Activated T-cell treated with anti-CD3 and anti-CD28 coated beads, Interleukin-2, amount 50 U/mL, for 24 hours (primary cell): ENCODE measurements at regions not wholly inside any gene's neighbourhood (a gene's known extent, or its start where the extent isn't known, plus 50 kb on each side); places are given as distances from the start of the nearest gene placed in this dataset.
"Not testable (repeated sequence)": the region's sequence is repeated elsewhere in the genome, so short reads cannot be mapped to it uniquely, and the experiment has no call there.

Experiments
- DNase-seq: peaks from one replicate; pipeline ENCODE4 v3.0.0-alpha.2; 2020
- H3K27ac Mint-ChIP-seq: 2 replicates; pipeline ENCODE4 v1.8.0; 2020; ENCODE audit warnings: mild to moderate bottlenecking, mixed read lengths
- H3K27me3 Mint-ChIP-seq: 2 replicates; pipeline ENCODE4 v1.8.0; 2020; ENCODE audit warnings: mixed read lengths
- H3K36me3 Mint-ChIP-seq: 2 replicates; pipeline ENCODE4 v1.8.0; 2020; ENCODE audit warnings: low read depth, mixed read lengths
- H3K4me1 Mint-ChIP-seq: 2 replicates; pipeline ENCODE4 v1.8.0; 2020; ENCODE audit warnings: low read depth, mixed read lengths
- H3K4me3 Mint-ChIP-seq: 2 replicates; pipeline ENCODE4 v1.8.0; 2020; ENCODE audit warnings: mild to moderate bottlenecking, moderate library complexity, mixed read lengths
- H3K9me3 Mint-ChIP-seq: 2 replicates; pipeline ENCODE4 v1.8.0; 2020; ENCODE audit warnings: mixed read lengths

DNA sequence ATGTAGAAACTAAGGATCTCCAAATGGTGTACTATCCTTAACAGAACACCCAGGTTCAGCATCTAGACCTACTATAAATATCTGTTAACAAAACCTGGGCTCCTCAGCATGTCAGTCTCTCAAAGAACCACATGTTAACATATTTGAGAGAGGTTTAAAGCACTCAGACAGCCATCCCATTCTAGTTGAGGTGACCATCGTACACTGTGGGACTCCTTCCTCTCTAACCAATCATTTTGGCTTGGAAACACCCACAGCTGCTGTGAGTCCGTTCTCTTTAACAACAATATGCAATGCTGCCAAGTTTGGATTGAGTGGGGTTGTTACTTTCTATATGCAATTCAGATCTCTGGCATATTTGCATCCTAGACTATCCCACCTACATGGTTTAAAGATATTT lies 105.8 kb downstream of the MRPL39 start:
- peaks cover 34% of the 10 kb centered on the region for H3K9me3 Mint-ChIP-seq
- peak overlapping the region; percentile 60 for H3K4me3 Mint-ChIP-seq
- peaks cover 89% of the 10 kb centered on the region for H3K4me1 Mint-ChIP-seq
- peak overlapping the region; percentile 98 for H3K27ac Mint-ChIP-seq
- no peaks in the 10 kb centered on the region for H3K27me3 Mint-ChIP-seq
- no peak for DNase-seq
- H3K36me3 Mint-ChIP-seq = peaks cover 88% of the 10 kb centered on the region

- Mint-ChIP-seq H3K4me1 (peaks cover 82% of the 10 kb centered on the region), H3K9me3 (peaks cover 34% of the 10 kb centered on the region), H3K36me3 (peaks cover 91% of the 10 kb centered on the region), H3K27me3 (no peaks in the 10 kb centered on the region), H3K4me3 (peak overlapping the region; percentile 23), H3K27ac (peak overlapping the region; percentile 98)
- DNase-seq = no peak
Observed at GRCh38 chr21:25500598-25500997, 106.7 kb downstream of the MRPL39 start.

- peaks cover 94% of the 10 kb centered on the region for H3K36me3 Mint-ChIP-seq
- H3K27ac Mint-ChIP-seq = peak overlapping the region; percentile 39
- no peaks in the 10 kb centered on the region for H3K27me3 Mint-ChIP-seq
- peaks cover 57% of the 10 kb centered on the region for H3K4me1 Mint-ChIP-seq
- DNase-seq = no peak
- H3K4me3 Mint-ChIP-seq = no peak overlapping the region
- H3K9me3 Mint-ChIP-seq = peaks cover 27% of the 10 kb centered on the region
Observed at GRCh38 chr21:25496825-25497482, 110.3 kb downstream of the MRPL39 start.

- Mint-ChIP-seq H3K27ac (no peak overlapping the region), H3K27me3 (no peaks in the 10 kb centered on the region), H3K9me3 (peaks cover 21% of the 10 kb centered on the region), H3K4me3 (no peak overlapping the region), H3K36me3 (peaks cover 94% of the 10 kb centered on the region), H3K4me1 (peaks cover 57% of the 10 kb centered on the region)
- no peak for DNase-seq
Observed at GRCh38 chr21:25494804-25495203, 112.5 kb downstream of the MRPL39 start.

- peaks cover 14% of the 10 kb centered on the region for H3K9me3 Mint-ChIP-seq
- H3K4me3 Mint-ChIP-seq = no peak overlapping the region
Observed at GRCh38 chr21:25493722-25494121, 113.6 kb downstream of the MRPL39 start.

GRCh38 chr21:25491267-25491666 lies 116.0 kb downstream of the MRPL39 start:
- Mint-ChIP-seq H3K4me1 (peaks cover 62% of the 10 kb centered on the region), H3K36me3 (peaks cover 87% of the 10 kb centered on the region), H3K27me3 (no peaks in the 10 kb centered on the region), H3K9me3 (peaks cover 9% of the 10 kb centered on the region), H3K4me3 (peak overlapping the region; percentile 49), H3K27ac (peak overlapping the region; percentile 94)
- no peak for DNase-seq

More at GRCh38 chr21:25493722-25494121, 113.6 kb downstream of the MRPL39 start:
- no peak for DNase-seq
- peaks cover 59% of the 10 kb centered on the region for H3K4me1 Mint-ChIP-seq
- no peaks in the 10 kb centered on the region for H3K27me3 Mint-ChIP-seq
- H3K27ac Mint-ChIP-seq = no peak overlapping the region
- peaks cover 95% of the 10 kb centered on the region for H3K36me3 Mint-ChIP-seq

- Mint-ChIP-seq H3K9me3 (peaks cover 9% of the 10 kb centered on the region), H3K4me3 (peak overlapping the region; percentile 49), H3K27ac (peak overlapping the region; percentile 94), H3K4me1 (peaks cover 68% of the 10 kb centered on the region), H3K27me3 (no peaks in the 10 kb centered on the region), H3K36me3 (peaks cover 87% of the 10 kb centered on the region)
- no peak for DNase-seq
Observed at GRCh38 chr21:25490742-25491141, 116.5 kb downstream of the MRPL39 start.

- Mint-ChIP-seq H3K4me1 (peaks cover 77% of the 10 kb centered on the region), H3K4me3 (no peak overlapping the region), H3K36me3 (peaks cover 91% of the 10 kb centered on the region), H3K27ac (peak overlapping the region; percentile 94), H3K9me3 (peaks cover 16% of the 10 kb centered on the region), H3K27me3 (no peaks in the 10 kb centered on the region)
- no peak for DNase-seq
Observed at GRCh38 chr21:25489673-25490072, 117.6 kb downstream of the MRPL39 start.

- H3K9me3 Mint-ChIP-seq = peaks cover 28% of the 10 kb centered on the region
- peaks cover 92% of the 10 kb centered on the region for H3K36me3 Mint-ChIP-seq
- peak overlapping the region; percentile 70 for H3K4me3 Mint-ChIP-seq
- no peak for DNase-seq
- peak overlapping the region; percentile 94 for H3K27ac Mint-ChIP-seq
- H3K4me1 Mint-ChIP-seq = peaks cover 79% of the 10 kb centered on the region
- H3K27me3 Mint-ChIP-seq = no peaks in the 10 kb centered on the region
Observed at GRCh38 chr21:25487046-25487594, 120.2 kb downstream of the MRPL39 start.

GRCh38 chr21:25485914-25486313 lies 121.4 kb downstream of the MRPL39 start:
- DNase-seq = no peak
- H3K27ac Mint-ChIP-seq = peak overlapping the region; percentile 94
- peaks cover 36% of the 10 kb centered on the region for H3K9me3 Mint-ChIP-seq
- H3K4me1 Mint-ChIP-seq = peaks cover 68% of the 10 kb centered on the region
- H3K4me3 Mint-ChIP-seq = peak overlapping the region; percentile 70
- H3K36me3 Mint-ChIP-seq = peaks cover 92% of the 10 kb centered on the region
- no peaks in the 10 kb centered on the region for H3K27me3 Mint-ChIP-seq

DNA sequence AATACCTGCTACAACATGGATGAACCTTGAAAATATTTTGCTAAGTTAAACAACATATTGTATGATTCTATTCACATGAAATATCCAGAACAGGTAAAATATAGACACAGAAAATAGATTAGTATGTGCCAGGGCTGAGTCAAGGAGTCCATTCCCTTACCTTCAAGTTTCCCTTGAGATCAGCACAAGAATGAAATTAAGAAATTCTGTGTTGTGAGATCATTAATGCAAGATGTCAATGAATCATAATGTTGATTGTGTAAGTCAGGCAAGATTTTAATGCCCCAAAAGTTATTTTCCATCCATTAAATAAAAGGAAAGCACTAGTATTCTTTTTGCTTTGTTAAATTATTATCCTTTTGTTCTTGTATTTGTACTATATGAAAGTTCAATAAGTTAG lies 139.4 kb downstream of the MRPL39 start:
- Mint-ChIP-seq H3K27me3 (no peaks in the 10 kb centered on the region), H3K9me3 (peaks cover 24% of the 10 kb centered on the region), H3K27ac (no peak overlapping the region), H3K4me1 (peaks cover 70% of the 10 kb centered on the region), H3K4me3 (no peak overlapping the region), H3K36me3 (peaks cover 80% of the 10 kb centered on the region)
- no peak for DNase-seq

GRCh38 chr21:25467071-25467470 lies 140.2 kb downstream of the MRPL39 start:
- H3K4me1 Mint-ChIP-seq = peaks cover 75% of the 10 kb centered on the region
- H3K9me3 Mint-ChIP-seq = peaks cover 20% of the 10 kb centered on the region
- not testable (repeated sequence) for H3K27me3 Mint-ChIP-seq, DNase-seq, H3K4me3 Mint-ChIP-seq
- H3K27ac Mint-ChIP-seq = peak overlapping the region; percentile 80
- peaks cover 77% of the 10 kb centered on the region for H3K36me3 Mint-ChIP-seq

DNA sequence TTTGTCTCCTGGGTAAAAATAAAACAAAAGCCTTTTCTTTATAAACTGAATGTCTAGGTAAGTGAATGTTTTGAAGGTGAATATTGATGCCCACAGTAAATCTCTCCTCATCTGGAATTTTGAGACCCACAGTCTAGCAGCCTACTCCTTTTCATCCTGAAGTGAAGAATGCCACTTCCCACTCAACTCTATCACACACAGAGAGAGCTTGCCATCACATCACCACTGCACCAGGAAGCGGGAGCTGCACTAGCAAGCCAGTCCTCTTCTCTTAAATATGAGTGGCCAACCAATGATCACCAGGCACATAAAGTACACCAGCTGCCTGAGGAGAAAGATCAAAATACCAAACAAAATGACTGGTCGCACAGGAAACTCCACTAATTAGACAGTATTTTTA lies 140.8 kb downstream of the MRPL39 start:
- H3K27ac Mint-ChIP-seq = peak overlapping the region; percentile 55
- no peak for DNase-seq
- H3K9me3 Mint-ChIP-seq = peaks cover 20% of the 10 kb centered on the region
- no peaks in the 10 kb centered on the region for H3K27me3 Mint-ChIP-seq
- peak overlapping the region; percentile 9 for H3K4me3 Mint-ChIP-seq
- peaks cover 78% of the 10 kb centered on the region for H3K4me1 Mint-ChIP-seq
- H3K36me3 Mint-ChIP-seq = peaks cover 75% of the 10 kb centered on the region

DNA sequence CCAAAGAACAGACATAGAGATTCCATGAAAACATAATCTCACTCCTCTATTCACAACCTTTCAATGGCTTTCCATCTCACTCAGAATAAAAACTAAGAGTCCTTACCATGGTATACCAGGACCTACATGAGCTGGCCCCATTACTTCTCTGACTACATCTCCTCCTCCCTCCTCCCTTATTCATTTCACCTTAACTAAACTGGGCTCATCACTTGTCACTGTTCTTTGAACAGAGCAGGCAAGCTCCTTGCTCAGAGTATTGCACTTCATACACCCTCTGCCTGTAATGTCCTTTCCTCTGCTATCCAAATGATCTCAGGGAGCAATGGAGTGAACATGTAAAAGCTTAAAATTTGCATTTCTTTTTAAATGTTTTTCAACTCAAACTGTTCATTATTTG lies 142.0 kb downstream of the MRPL39 start:
- peaks cover 81% of the 10 kb centered on the region for H3K36me3 Mint-ChIP-seq
- DNase-seq = no peak
- H3K9me3 Mint-ChIP-seq = peaks cover 18% of the 10 kb centered on the region
- peak overlapping the region; percentile 65 for H3K4me3 Mint-ChIP-seq
- H3K27ac Mint-ChIP-seq = peak overlapping the region; percentile 97
- peaks cover 77% of the 10 kb centered on the region for H3K4me1 Mint-ChIP-seq
- no peaks in the 10 kb centered on the region for H3K27me3 Mint-ChIP-seq

DNA sequence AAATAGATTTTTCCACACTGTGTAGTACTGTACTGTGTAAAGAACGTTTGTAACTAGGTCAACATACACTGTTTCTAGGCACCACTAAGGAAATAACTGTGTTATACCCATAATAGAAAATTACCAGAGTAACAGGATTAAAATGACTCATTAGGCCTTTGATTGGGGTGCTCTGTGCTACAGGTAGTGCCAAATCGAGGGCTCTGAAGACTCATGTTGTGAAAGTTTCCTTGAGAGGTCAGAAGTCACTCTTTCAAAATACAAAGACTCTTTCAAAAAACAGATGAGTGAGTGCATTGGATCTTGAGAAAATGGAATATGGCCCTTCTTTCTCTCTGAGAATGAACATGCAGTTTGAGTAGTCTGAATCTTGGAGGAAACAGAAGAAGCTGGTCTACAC lies 143.0 kb downstream of the MRPL39 start:
- Mint-ChIP-seq H3K27ac (peak overlapping the region; percentile 97), H3K36me3 (peaks cover 84% of the 10 kb centered on the region), H3K4me1 (peaks cover 87% of the 10 kb centered on the region), H3K9me3 (peaks cover 20% of the 10 kb centered on the region), H3K27me3 (no peaks in the 10 kb centered on the region), H3K4me3 (peak overlapping the region; percentile 65)
- no peak for DNase-seq
